Fibroblast of peridontal ligament (primary cell): ENCODE measurements at regions not wholly inside any gene's neighbourhood (a gene's known extent, or its start where the extent isn't known, plus 50 kb on each side); places are given as distances from the start of the nearest gene placed in this dataset.
"Not testable (repeated sequence)": the region's sequence is repeated elsewhere in the genome, so short reads cannot be mapped to it uniquely, and the experiment has no call there.

Source experiments
- DNase-seq: peaks from one replicate; pipeline ENCODE4 v3.0.0-alpha.2; 2010; ENCODE audit errors: extremely low read depth

GRCh38 chr14:89061696-89062095 lies 237.2 kb downstream of the TTC8 start:
- DNase-seq = no peak

GRCh38 chr14:89065879-89066278 lies 241.4 kb downstream of the TTC8 start:
- no peak for DNase-seq

DNA sequence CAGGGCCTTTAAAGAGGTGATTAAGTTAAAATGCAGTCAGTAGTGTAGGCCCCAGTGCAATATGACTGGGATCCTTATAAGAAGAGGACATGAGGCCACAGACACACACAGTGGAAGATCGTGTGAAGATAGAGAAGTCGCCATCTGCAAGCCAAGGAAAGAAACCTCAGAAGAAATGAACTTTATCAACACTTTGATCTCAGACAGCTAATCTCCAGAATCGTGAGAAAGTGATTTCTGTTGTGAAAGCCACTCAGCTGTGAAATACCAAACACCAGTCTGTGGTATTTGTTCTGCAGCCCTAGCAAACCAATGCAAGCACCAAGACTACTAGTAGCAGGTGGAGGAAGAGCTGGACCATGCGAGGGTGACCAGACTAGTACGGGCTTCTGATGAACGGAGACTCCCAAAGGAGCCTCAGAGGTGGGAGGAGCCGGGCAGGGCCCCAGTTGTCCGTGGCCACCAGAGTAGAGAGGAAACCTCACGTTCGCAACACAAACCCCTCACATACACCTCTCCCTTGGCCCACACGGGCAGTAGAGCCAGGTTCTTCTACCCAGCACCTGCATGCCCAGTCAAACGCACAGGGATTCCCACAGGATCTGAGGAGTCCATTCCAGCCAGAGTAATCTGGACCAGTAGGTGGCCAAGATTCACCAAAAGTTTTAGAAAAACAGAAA lies 243.0 kb downstream of the TTC8 start:
- DNase-seq = no peak

GRCh38 chr14:89078021-89078795 lies 253.8 kb downstream of the TTC8 start:
- no peak for DNase-seq

DNA sequence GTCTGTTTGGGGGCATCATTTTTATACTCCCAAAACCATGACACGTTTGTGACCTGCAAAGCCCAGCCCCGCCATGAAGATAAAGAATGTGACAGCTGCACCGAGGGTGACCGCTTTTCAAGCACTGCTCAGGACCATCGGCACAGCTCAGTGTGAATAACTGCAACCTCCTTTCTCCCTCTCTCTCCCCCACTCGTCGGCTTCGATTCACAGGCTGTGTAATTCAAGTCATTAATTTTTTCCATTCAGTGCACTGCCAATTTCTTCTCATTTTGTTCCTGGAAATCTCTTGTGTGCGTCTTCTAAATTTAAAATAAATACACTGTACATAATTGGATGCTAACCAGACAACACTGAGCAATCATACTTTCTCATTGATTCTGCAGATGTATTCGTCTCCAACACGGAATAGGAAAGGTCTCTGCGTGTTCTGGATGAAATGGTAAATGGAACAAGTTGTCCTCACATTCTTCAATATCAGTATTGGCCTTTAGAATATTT lies 260.8 kb downstream of the TTC8 start:
- peak; percentile 78 for DNase-seq

GRCh38 chr14:89085737-89086382 lies 261.4 kb downstream of the TTC8 start:
- DNase-seq = peak; percentile 88

- DNase-seq = peak; percentile 42
These were observed 264.1 kb downstream of the TTC8 start for GRCh38 chr14:89088530-89088929.

DNA sequence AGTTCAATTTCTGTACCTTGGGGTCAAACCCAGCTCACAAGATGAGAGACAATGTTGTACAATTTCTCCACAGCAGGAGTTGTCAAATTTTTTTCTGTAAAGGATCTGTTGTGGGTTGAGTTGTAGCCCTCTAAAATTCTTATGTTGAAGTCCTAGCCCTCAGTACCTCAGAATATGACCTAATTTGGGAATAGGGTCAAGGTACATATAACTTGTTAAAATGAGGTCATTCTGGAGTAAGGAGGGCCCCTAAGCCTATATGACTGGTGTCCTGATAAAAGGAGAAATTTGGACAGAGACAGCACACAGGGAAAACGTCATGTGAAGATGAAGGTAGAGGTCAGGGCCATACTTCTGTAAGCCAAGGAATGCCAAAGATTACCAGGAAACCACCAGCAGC lies 264.9 kb downstream of the TTC8 start:
- DNase-seq = no peak

DNA sequence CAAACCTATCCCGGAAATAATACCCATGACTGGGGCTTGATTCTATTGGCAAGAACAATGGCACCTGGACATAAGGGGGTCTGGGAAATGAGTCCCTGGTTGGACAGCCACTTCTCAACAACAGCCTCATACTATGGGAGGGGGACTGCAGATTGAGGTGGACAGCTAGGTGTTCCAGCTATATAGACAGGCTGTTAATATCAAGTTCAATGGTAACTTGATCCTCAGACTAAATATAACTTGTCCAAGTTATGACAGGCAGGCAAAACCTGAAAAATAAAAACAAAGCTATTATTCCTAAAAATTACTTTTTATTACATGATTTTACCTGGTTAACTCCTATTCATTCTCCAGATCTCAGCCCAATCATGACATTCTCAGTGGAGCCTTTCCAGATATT lies 267.3 kb downstream of the TTC8 start:
- no peak for DNase-seq

DNA sequence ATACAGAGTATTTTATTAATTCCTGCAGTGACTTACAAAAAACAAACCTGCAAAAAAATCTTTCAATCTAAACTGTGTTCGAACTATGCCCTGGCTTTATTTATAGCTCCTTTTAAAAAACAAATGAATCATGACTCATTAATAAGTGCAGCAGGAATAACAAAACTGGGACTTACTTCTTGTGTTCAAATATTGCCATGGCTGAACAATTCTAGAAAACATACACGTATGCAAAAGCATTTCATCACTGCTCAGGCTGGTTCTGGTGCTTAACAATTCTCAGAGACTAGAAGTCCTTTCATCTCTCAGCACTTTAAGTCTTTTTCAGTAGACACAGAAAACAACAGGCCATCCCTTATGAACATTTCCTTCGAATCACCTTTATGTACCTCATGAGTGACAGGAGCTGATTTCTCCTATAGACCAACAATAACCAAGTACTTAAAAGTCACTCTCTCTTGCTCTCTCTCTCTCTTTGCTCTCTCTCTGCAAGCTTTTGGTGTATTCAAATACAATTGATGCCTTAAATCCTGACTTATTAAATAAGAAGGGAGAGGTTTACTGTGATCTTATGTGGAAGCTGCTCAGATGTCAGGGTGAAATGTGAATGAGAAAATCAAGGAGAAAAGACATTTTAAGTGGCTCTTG lies 268.8 kb downstream of the TTC8 start:
- no peak for DNase-seq

- DNase-seq = no peak
These were observed 270.6 kb downstream of the TTC8 start for GRCh38 chr14:89095036-89095435.

DNA sequence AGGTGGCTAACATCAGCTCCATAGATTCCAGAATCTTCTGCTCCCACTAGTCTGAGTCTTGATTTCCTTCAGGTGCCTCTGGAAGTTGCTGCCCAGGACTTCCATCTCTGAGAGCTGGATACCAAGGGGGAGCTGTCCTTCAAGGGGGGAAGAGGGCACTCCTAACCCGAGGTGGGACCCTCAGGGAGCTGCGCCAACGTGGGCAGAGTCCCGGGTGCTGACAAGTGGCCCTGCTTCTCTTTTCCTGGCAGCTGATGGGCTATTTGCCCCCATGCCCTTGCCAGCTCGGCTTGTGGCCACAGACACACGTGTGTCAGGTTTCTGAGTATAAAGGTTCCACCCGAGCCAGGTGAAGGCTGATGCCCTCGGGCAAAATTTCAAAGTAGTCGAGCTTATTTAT lies 272.5 kb downstream of the TTC8 start:
- DNase-seq = no peak

GRCh38 chr14:89098254-89098653 lies 273.8 kb downstream of the TTC8 start:
- DNase-seq = no peak

DNA sequence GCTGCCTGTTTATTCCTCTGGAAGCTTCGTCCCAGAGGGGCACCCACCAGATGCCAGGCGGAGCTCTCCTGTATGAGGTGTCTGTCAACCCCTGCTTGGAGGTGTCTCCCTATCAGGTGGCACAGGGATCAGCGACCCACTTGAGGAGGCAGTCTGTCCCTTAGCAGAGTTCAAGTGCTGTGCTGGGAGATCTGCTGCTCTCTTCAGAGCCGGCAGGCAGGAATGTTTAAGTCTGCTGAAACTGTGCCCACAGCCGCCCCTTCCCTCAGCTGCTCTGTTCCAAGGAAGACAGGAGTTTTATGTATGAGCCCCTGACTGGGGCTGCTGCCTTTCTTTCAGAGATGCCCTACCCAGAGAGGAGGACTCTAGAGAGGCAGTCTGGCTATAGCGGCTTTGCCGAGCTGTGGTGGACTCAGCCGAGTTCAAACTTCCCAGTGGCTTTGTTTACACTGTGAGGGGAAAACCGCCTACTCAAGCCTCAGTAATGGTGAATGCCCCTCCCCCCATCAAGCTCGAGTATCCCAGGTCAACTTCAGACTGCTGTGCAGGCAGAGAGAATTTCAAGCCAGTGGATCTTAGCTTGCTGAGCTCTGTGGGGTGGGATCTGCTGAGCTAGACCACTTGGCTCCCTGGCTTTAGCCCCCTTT lies 279.8 kb downstream of the TTC8 start:
- DNase-seq = not testable (repeated sequence)

- DNase-seq = not testable (repeated sequence)
These were observed 280.4 kb downstream of the TTC8 start for GRCh38 chr14:89104861-89105260.
